HG02623 (cell line): ENCODE measurements at regions not wholly inside any gene's neighbourhood (a gene's known extent, or its start where the extent isn't known, plus 50 kb on each side); places are given as distances from the start of the nearest gene placed in this dataset.
"Not testable (repeated sequence)": the region's sequence is repeated elsewhere in the genome, so short reads cannot be mapped to it uniquely, and the experiment has no call there.

ENCODE experiments used
- ATAC-seq: cut with Tn5 transposase; IDR thresholded peaks from one replicate; pipeline ENCODE4 v1.9.1; 2021; ENCODE audit warnings: moderate library complexity; ENCODE audit not compliant: unreplicated experiment

DNA sequence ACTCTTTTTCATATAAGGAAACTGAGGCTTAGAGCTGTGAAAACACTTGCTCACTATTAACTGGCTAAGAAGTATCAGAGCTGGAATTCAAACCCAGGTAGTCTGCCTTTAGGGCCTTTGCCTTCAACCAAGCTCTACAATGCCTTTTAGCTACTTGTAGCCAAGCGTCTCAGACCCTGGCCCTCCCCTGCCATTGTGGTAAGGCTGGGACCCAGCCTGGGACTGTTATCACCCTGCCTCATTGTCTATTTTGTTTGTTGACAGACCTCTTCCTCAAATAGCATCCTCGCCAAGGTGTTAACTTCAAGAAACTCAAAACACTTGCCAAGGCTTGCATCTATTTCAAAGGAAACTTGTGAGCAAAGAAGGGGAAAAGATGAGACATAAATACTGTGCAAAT, 76.7 kb upstream of the CD28 start:
- no peak for ATAC-seq

DNA sequence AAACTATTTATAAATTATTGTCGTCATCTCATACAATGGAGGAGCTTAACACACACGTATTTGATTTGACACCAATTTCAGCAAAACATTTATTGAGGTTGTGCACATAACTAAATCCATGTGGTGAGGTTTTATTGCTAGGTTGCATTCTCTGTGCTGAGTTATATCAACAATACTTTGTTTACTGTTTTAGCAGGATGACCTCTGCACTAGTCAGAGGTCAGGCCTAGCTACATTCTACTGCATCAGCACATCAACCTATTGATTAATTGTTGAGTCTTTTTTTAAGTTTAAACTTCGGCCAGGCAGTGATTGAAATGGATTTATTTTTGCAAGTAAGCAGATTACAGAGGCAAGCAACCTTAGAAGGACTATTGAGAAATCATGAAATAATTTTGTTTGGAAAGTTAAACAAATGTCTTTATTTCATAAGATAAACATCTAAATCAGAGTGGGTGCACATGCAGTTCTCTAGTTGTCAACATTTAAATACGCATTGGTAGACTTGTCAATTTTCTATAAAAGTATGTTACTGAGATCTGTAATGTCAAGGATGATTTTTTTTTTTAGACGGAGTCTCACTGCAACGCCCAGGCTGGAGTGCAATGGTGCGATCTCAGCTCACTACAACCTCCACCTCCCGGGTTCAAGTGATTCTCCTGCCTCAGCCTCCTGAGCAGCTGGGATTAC, 75.2 kb upstream of the CD28 start:
- no peak for ATAC-seq

DNA sequence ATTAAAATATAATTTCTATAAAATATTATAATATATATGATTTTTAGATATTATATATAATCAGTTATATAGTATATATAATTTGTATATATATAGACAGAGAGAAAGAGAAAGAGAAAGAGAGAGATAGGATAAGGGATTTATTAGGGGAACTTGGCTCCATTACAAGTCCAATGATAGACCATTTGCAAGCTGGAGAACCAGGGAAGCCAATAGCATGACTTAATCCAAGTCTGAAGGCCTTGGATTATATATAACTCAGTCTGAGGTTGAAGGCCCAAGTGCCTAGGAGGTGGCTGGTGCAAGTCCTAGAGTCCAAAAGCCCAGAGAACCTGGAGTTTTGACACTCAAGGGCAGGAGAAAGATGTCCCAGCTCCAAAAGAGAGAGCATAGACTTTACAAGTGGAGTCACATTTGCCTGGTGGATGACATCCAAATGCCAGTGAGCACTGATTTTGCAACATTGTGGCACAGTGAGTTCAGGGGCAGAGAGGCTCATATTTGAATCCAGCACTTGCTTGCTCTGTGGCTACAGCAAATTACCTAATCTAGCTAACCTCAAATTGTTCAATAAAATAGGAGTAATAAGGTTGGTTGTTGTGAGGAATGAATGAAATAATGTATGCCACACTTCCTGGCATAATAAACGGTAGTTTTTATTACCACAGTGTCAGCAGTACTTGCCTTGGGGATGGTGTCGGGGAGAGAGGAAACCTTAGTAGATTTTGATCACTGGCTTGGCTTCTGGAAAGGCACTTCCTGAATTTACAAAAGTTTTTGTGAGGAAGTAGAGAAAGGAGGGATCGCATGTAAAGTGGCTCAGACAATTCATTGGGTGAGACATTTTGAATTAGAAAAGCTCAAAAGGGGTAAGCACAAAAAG, 69.6 kb upstream of the CD28 start:
- ATAC-seq, result no peak

DNA sequence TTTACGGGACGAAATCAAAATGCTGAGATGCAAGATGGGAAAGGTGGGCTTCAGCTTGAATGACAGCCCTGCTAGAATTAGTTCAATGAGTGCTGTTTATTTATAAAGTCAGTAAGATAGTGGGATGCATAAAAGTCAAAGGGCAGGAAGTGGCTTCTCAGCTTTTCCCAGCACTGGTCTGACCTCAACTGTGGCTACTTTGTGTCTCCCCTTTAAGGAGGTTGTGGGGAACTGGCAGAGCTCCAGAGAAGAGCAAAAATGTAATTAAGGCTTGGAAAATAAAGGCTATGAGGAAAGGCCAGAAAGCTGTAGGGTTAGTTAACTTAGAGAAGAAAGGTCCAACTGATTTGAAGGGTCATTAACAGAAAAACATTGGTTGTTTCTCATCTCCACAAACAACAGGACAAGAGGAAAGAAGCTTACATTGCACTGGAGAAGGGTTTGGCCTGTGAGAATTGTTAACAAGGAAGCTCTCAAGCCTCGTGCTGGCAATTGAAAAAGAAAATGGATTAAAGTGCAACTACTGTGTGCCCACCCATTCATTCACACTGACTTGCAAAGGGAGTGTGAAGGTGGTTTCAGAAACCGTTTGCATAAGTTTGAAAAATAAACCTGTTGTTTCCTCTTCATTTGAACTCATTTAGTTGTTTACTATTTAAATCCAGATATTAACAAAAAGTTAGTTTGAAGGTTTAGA, 68.8 kb upstream of the CD28 start:
- ATAC-seq, result no peak

DNA sequence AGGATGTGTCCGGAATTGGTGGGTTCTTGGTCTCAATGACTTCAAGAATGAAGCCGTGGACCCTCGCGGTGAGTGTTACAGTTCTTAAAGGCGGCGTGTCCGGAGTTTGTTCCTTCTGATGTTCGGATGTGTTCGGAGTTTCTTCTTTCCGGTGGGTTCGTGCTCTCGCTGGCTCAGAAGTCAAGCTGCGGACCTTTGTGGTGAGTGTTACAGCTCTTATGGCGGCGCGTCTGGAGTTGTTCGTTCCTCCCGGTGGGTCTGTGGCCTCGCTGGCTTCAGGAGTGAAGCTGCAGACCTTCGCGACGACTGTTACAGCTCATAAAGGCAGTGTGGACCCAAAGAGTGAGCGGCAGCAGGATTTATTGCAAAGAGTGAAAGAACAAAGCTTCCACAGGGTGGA, 64.6 kb upstream of the CD28 start:
- not testable (repeated sequence) for ATAC-seq

DNA sequence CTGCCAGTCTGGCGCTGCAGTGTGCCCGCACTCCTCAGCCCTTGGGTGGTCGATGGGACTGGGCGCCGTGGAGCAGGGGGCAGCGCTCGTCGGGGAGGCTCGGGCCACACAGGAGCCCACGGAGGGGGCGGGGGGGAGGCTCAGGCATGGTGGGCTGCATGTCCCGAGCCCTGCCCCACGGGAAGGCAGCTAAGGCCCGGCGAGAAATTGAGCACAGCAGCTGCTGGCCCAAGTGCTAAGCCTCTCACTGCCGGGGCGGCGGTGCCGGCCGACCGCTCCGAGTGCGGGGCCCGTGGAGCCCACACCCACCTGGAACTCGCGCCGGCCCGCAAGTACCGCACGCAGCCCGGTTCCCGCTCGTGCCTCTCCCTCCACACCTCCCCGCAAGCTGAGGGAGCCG, 63.6 kb upstream of the CD28 start:
- ATAC-seq, result not testable (repeated sequence)

DNA sequence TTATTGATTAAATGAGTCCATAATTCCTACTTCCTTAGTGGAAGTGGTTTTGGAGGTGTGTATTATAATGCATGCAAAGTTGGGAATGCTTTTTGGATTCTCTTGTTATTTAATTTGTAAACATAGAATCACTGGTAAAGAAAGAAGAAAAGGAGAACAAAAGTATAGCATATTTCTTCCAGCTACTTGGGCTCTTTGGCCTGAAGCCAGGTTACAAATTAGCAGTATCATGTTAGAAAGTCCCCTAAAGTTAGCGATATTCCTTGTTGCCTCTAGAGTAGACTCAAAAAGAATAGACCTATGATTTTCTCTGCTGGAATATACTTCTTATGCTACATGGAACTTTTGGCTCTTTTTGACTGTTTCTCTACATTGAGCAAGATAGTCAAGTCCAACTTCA, 60.6 kb upstream of the CD28 start:
- no peak for ATAC-seq

DNA sequence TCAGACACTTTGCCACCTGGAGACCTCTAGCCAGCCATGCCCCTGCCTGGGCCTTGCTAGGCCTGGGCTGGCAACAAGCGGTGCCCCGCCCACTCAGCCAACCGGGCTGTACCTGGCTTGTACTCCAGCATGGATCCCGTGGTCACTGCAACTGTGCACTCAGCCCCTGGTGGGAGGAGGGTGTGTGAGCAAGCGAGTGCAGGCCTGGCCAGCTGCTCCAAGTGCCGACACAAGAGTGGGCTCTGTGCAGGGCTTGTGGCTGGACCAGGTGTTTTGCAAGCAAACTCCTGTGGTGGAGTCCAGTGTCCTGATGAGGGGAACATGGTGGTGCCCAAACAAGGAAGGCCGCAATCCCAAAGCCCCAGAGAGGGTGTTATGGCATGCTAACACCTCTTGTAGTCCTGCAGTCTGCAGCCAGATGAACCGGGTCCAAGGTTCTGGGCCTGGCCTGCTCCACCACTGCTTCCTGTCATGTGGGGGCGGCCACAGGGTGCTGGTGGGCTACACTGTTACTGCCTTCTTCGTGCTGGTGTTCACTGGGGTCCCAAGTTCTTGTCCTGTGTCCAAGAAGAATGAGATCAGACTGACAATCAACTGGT, 60.1 kb upstream of the CD28 start:
- no peak for ATAC-seq

DNA sequence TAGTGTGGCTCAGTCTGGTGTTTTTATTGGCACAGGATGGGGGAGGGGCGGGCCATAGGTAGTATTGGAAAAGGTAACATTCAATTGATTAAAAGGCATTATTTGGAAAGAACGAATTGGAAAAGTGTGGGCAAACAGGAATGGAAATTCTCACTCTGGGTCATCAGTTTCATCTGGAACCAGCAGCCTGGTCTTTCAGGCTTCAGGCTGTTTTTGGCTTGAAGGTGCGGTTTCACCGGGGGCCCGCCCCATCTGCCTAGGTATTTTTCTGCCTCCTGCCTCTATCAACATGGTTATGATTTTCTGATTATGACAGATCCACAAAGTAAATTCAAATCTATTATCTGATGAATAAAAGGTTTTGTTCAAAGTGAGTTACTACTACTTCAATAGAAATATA, 59.5 kb upstream of the CD28 start:
- no peak for ATAC-seq

DNA sequence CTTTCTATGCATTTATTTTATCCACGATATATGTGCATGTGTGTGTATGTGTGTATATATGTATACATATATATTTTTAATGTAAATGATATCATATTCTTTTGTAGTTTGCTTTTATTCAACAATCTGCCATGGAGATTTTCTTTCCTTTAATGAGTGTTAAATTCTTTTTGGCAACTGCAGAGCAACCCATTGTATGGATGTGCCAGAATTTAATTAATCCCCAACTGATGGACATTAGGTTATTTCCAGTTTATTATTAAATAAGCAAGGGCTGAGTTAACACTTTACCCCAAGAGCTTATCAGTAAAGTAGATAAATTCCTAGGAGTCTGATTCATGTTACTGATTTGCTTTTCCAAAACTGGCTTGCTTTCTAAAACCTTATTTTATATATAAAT, 58.9 kb upstream of the CD28 start:
- ATAC-seq, result no peak

DNA sequence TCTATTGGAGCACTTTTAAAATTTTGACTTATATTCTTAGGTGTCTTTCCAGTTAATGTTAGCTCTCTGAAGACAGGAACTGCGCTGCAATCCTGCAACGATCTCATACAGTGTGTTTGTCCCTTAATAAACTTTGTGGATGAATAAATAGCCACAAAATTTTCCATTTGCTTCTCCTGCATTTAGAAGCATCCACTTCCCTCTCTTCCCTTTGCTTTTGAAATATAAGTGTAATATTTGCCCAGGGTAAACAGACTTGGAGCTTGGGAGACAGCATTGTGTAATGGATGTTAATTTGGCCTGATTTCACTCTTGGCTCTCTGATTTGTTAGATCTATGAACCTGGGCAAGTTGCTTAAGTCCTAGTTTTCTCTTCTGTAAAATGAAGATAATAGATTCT, 58.2 kb upstream of the CD28 start:
- no peak for ATAC-seq

DNA sequence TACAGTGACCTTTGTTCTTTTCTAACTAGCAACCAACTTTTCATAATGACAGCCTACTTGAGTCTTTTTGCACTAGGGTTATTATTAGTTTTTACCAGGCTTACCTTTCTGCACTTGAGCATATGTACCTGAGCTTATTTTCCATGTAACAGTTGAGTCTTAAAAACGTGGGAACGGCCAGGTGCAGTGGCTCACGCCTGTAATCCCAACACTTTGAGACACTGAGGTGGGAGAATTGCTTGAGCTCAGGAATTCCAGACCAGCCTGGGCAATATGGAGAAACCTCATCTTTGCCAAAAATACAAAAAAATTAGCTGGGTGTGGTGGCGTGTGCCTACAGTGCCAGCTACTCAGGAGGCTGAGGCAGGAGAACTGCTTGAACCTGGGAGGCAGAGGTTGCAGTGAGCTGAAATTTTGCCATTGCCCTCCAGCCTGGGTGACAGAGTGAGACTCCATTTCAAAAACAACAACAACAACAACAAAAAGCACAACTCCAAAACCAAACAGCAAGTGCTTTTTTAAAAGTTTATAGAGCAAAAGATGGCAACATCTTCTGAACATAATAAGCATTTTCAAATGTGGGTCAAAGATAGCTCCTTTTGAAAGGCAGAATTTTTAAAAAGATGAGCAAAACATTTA, 57.1 kb upstream of the CD28 start:
- ATAC-seq, result no peak

DNA sequence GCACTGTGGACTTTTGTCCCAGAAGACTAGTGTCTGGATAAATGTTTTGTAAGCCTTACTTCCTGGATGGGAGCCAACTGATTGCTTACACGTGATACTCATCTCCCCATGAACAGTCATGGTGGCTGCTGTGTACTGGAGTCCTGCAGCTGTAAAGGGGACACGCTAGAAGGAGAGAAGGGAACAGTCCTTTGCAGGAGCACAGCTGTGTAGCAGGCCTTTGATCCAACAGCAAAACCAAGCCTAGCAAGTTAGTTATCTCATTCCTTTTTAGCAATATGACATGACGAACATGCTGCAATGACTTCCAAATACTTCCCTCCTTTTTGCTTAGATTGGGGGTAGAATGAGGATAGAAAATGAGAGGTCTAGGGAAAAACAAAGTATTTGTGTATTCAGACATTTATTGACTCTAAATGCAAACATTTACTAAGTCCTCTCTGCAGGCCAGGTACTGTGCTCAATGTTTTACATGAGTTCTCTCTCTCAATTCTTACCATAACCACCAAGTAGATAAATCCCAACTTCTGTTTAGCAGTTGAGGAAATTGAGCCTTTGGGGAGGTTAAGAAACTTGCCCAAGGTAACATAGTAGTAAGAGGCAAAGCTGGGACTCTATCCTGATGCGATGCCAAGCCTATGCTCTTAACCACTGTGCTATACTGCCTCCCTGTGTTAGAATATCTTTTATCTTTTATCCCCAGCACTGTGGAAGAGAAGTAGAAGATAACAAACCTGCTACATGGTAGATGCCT, 55.4 kb upstream of the CD28 start:
- no peak for ATAC-seq

DNA sequence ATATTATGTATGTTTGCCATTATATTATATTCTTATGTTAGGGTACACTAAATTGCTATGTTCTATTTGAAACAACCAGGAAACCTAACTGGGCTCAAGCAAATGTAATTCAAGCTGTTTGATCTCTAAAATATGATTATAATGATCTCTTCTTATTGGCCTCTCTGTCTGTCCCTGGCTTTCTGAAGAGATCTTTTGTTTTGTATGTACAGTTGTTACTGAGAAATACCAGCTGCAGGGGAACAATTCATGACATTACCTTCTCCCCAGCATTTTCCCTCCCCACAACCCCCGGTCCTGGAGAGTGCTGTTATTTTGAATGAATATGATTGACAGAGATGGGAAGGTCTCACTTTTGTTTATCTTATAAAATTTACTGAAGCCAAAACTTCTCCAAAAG, 54.8 kb upstream of the CD28 start:
- no peak for ATAC-seq

DNA sequence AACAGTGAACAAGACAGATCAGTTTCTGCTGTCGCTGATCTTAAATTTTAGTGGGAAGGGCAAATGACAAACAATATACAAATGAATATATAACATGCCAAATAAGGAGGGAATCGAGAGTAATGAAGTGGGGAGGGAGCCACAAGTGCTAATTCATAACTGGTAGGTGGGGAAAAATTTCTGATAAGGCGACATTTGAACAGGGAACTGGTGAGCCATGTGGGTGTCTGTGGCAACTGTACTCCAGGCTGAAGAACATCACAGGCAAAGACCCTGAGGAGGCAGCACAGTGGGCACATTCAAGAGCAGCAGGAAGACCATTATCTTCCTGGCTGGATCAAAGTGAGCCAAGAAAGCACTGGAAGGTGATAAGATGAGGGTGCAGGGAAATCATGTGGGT, 51.6 kb upstream of the CD28 start:
- ATAC-seq, result no peak

DNA sequence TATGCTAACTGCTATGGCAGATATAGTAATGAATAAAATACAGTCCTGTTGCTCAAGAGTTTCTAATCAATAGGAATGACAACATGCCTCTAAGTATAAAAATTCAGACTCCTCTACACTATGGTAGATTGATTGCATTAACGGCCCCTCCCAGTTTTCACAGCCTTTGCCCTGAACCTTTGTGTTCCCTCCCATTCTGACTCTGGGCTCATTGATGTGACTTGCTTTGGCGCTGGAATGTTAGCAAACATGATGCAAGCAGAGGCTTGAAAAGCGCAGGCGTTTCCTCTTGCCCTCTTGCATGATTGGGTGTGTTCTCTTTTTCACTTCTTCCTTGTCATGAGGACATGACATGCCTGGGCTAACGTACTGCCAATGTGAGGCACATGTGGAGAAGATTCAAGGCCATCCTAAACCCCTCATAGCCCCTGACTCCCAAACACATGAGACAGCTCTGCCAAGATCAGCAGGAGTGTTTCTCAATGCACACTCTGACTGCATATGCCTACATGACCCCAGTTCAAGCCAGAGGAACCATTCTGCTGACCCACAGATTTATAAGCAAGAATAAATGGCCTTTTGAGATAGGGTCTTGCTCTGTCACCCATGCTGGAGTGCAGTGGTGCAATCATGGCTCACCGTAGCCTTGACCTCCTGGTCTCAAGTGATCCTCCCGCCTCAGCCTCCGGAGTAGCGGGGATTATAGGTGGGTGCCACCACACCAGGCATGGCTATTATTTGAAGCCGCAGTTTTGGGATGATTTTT, 49.7 kb upstream of the CD28 start:
- ATAC-seq, result no peak
